Mesendoderm (in vitro differentiated cells): ENCODE measurements at regions not wholly inside any gene's neighbourhood (a gene's known extent, or its start where the extent isn't known, plus 50 kb on each side); places are given as distances from the start of the nearest gene placed in this dataset.

Experiments used
- DNase-seq: peaks from one replicate; pipeline ENCODE4 v3.0.0; 2013
- H2AK5ac ChIP-seq: 2 replicates; pipeline ENCODE4 v1.6.1; 2013; ENCODE audit warnings: low read length, inconsistent platforms
- H2BK120ac ChIP-seq: 2 replicates; pipeline ENCODE4 v1.6.1; 2013; ENCODE audit warnings: low read depth, mild to moderate bottlenecking, low read length, moderate library complexity, mixed read lengths
- H2BK15ac ChIP-seq: replicated peaks from 2 replicates; pipeline ENCODE4 v1.6.1; 2013; ENCODE audit warnings: low read depth, mild to moderate bottlenecking, moderate library complexity
- H2BK5ac ChIP-seq: 2 replicates; pipeline ENCODE4 v1.6.1; 2013; ENCODE audit warnings: low read length, inconsistent platforms
- H3K18ac ChIP-seq: 2 replicates; pipeline ENCODE4 v1.6.1; 2013; ENCODE audit warnings: mild to moderate bottlenecking, low read length, mixed read lengths
- H3K23ac ChIP-seq: one replicate; pipeline ENCODE4 v1.6.1; 2013; ENCODE audit warnings: low read length
- H3K27ac ChIP-seq: 2 replicates; pipeline ENCODE4 v1.5.1; 2013; ENCODE audit warnings: low read depth, mild to moderate bottlenecking, inconsistent platforms, low read length, moderate library complexity
- H3K27me3 ChIP-seq: 2 replicates; pipeline ENCODE4 v1.6.1; 2013; ENCODE audit warnings: low read length, control low read depth, mild to moderate bottlenecking, inconsistent platforms; ENCODE audit not compliant: insufficient read depth, poor library complexity
- H3K36me3 ChIP-seq: 2 replicates; pipeline ENCODE4 v1.6.1; 2013; ENCODE audit warnings: low read length, inconsistent platforms; ENCODE audit not compliant: control insufficient read depth, insufficient read depth
- H3K4ac ChIP-seq: one replicate; pipeline ENCODE4 v1.6.1; 2013; ENCODE audit warnings: low read depth, mild to moderate bottlenecking, low read length, moderate library complexity
- H3K4me1 ChIP-seq: 2 replicates; pipeline ENCODE4 v1.6.1; 2013; ENCODE audit warnings: low read depth, low read length, inconsistent platforms; ENCODE audit not compliant: control insufficient read depth
- H3K4me2 ChIP-seq: 2 replicates; pipeline ENCODE4 v1.6.1; 2013; ENCODE audit warnings: low read length
- H3K4me3 ChIP-seq: 2 replicates; pipeline ENCODE4 v1.5.1; 2013; ENCODE audit warnings: mild to moderate bottlenecking, low read length
- H3K56ac ChIP-seq: one replicate; pipeline ENCODE4 v1.6.1; 2013; ENCODE audit warnings: low read length
- H3K79me1 ChIP-seq: 2 replicates; pipeline ENCODE4 v1.6.1; 2013; ENCODE audit warnings: low read length, inconsistent platforms
- H3K79me2 ChIP-seq: 2 replicates; pipeline ENCODE4 v1.6.1; 2013; ENCODE audit warnings: mild to moderate bottlenecking, low read length; ENCODE audit not compliant: control insufficient read depth, insufficient read depth
- H3K9ac ChIP-seq: 2 replicates; pipeline ENCODE4 v1.6.1; 2013; ENCODE audit warnings: low read length, inconsistent platforms
- H4K5ac ChIP-seq: one replicate; pipeline ENCODE4 v1.6.1; 2013; ENCODE audit warnings: low read length
- H4K8ac ChIP-seq: one replicate; pipeline ENCODE4 v1.6.1; 2013; ENCODE audit warnings: low read depth, mild to moderate bottlenecking, control low read depth, low read length, moderate library complexity
- WGBS: extraction: QIAGEN DNeasy Blood & Tissue Kit; methylation state at CpG from one replicate; pipeline ENCODE4 v1.1.7; 2013; ENCODE audit warnings: low lambda C conversion rate, missing lambda C conversion rate; ENCODE audit not compliant: insufficient coverage; ENCODE audit errors: extremely low coverage; 5-methylcytosine and 5-hydroxymethylcytosine counted together

DNA sequence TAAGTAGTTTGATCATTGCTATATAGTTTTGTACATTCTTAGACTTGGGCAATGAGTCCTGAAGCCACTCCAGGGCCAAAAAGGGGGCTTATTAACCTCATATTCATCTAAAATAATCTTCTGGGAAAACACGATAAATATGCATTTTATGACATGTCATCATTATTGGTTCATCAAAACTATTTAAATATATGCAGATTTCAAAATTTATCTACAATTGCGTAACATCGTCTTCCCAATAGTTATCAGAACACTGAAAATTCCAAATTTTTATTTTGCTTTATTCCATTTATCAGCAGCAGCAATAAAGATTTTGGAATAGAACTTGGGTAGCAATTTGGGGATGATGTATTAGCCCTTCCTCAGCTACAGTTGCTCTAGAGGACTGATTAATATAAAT is 550.0 kb downstream of the IQCM start:
- Histone ChIP-seq H3K27me3 (no peaks in the 10 kb centered on the region), H4K8ac (no peak overlapping the region), H3K4ac (no peak overlapping the region), H2BK15ac (no peak overlapping the region), H3K4me2 (no peak overlapping the region), H3K4me1 (no peaks in the 10 kb centered on the region), H2BK5ac (no peak overlapping the region), H2AK5ac (no peak overlapping the region), H3K36me3 (no peaks in the 10 kb centered on the region), H3K27ac (no peak overlapping the region), H3K9ac (no peak overlapping the region), H4K5ac (no peak overlapping the region), H3K18ac (no peak overlapping the region), H3K79me2 (no peaks in the 10 kb centered on the region), H3K79me1 (no peaks in the 10 kb centered on the region), H3K56ac (no peak overlapping the region), H2BK120ac (no peak overlapping the region), H3K4me3 (no peak overlapping the region), H3K23ac (no peak overlapping the region)
- no CpG with 5 or more reads among the region's 3 CpGs for WGBS
- no peak for DNase-seq

DNA sequence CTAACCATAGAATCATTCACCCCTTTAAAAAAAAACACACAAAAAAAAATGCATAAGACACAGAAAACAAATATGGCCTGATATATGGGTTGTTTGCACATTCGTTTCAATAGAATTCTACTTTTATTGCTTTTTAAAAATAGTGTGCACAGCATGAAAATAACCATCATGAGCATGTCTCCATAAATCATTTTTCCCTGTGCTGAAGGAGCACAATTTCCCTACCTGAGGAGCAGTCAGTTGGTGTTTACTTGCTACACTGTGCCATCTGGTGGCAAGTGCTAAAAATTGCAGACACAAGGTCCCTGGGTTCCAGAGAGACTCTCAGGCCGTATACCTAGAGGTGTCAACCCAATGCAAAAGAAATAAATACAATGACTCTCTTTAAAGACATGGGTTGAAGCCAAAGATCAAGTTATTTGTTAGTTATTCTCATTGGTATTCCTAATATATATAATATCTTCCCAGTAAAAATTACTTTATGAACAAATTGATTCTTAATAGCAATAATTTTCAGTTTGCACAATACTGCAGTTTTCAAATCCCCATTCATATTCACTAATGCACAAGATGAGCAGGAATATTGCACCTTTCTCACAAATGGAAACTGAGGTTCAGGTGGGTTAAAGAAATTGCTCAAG is 551.4 kb downstream of the IQCM start:
- no peak overlapping the region for H3K4me3 ChIP-seq
- H4K8ac ChIP-seq = no peak overlapping the region
- H3K56ac ChIP-seq = no peak overlapping the region
- no peaks in the 10 kb centered on the region for H3K36me3 ChIP-seq
- H3K18ac ChIP-seq = no peak overlapping the region
- no peak overlapping the region for H2BK15ac ChIP-seq
- no peak overlapping the region for H2BK120ac ChIP-seq
- no peak overlapping the region for H3K27ac ChIP-seq
- no CpG with 5 or more reads among the region's 2 CpGs for WGBS
- H2AK5ac ChIP-seq = no peak overlapping the region
- H2BK5ac ChIP-seq = no peak overlapping the region
- no peaks in the 10 kb centered on the region for H3K79me2 ChIP-seq
- no peak overlapping the region for H4K5ac ChIP-seq
- H3K9ac ChIP-seq = no peak overlapping the region
- no peak overlapping the region for H3K4me2 ChIP-seq
- H3K23ac ChIP-seq = no peak overlapping the region
- H3K27me3 ChIP-seq = no peaks in the 10 kb centered on the region
- peak; percentile 73 for DNase-seq
- no peaks in the 10 kb centered on the region for H3K4me1 ChIP-seq
- H3K4ac ChIP-seq = no peak overlapping the region
- no peaks in the 10 kb centered on the region for H3K79me1 ChIP-seq

DNA sequence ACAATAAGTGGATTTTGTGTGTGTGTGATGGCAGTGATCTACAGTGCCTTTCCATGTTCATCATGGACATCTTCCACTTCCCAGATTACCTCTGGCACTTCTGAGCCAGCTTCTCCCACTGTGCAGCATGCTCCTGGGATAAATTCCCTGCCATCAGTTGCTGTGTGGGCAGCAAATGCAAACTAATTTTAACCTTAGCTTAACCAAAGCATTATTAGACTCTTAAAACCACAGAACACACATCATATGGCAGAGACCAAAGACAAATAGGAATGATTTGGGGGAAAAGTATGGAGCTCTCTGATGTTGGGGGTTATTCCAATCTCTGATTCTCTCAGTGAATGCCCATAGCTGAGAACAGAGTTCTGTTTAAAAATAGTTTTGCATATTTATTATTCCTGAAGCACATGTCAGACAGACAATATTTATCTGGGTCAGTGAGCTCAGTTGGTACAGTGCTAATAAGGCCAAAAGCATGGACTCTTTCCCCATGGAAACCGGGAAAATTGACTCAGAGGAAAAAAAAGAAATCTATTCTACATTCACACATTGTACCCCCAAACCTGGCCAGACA is 567.4 kb downstream of the IQCM start:
- DNase-seq = no peak
- Histone ChIP-seq H3K79me2 (no peaks in the 10 kb centered on the region), H4K5ac (no peak overlapping the region), H3K18ac (no peak overlapping the region), H3K56ac (no peak overlapping the region), H4K8ac (no peak overlapping the region), H3K36me3 (no peaks in the 10 kb centered on the region), H3K79me1 (no peaks in the 10 kb centered on the region), H3K9ac (no peak overlapping the region), H3K4ac (no peak overlapping the region), H2BK120ac (no peak overlapping the region), H2BK5ac (no peak overlapping the region), H3K4me2 (no peak overlapping the region), H2BK15ac (no peak overlapping the region), H3K4me1 (no peaks in the 10 kb centered on the region), H3K27me3 (no peaks in the 10 kb centered on the region), H3K27ac (no peak overlapping the region), H3K4me3 (no peak overlapping the region), H2AK5ac (no peak overlapping the region), H3K23ac (no peak overlapping the region)
- no CpG with 5 or more reads among the region's 1 CpG for WGBS

DNA sequence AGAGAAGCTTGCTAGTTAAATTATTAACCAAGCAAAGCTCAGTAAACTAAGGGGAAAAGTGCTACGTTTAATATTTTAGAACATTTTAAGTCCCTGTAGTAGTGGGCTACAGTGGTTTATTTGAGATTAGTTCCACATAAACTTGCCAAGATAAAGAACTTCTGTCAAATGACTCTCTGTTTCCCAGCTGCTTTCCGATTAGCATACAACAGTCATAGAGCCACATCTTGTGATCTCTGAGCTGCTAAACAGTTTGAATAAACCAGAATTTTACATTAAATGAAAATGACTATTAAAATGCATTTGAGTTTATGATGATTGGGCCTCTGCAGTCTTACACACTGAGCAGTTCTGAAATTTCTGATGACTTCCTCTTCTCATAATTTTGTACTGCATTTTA is 568.5 kb downstream of the IQCM start:
- no peak overlapping the region for H2AK5ac ChIP-seq
- H3K4me1 ChIP-seq = no peaks in the 10 kb centered on the region
- WGBS = no CpG with 5 or more reads among the region's 2 CpGs
- no peak overlapping the region for H4K5ac ChIP-seq
- no peaks in the 10 kb centered on the region for H3K36me3 ChIP-seq
- H3K9ac ChIP-seq = no peak overlapping the region
- H3K79me2 ChIP-seq = no peaks in the 10 kb centered on the region
- no peak overlapping the region for H3K4ac ChIP-seq
- H2BK5ac ChIP-seq = no peak overlapping the region
- no peak overlapping the region for H3K4me2 ChIP-seq
- no peaks in the 10 kb centered on the region for H3K27me3 ChIP-seq
- no peaks in the 10 kb centered on the region for H3K79me1 ChIP-seq
- H3K56ac ChIP-seq = no peak overlapping the region
- no peak overlapping the region for H3K4me3 ChIP-seq
- no peak for DNase-seq
- H3K23ac ChIP-seq = no peak overlapping the region
- no peak overlapping the region for H4K8ac ChIP-seq
- H3K27ac ChIP-seq = no peak overlapping the region
- H2BK15ac ChIP-seq = no peak overlapping the region
- no peak overlapping the region for H3K18ac ChIP-seq
- H2BK120ac ChIP-seq = no peak overlapping the region

DNA sequence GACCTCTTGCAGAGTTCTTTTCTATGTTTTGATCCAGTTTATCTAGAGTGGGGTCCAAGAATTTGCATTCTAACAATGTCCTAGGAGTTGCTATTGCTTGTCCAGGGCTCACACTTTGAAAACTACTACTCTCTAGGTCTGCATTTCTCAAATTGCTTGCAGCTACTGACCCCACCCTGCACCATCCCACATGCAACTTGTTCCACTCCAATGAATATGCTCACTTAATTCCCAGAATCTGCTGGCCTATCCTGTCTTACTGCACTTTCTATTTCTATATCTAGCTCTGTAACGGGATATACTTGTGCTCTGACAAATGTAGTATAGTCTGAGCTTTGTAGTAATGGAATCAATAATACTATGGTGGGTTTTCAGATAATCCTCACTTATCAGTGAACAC is 570.3 kb downstream of the IQCM start:
- DNase-seq = no peak
- Histone ChIP-seq H3K27ac (no peak overlapping the region), H2BK5ac (no peak overlapping the region), H2BK120ac (no peak overlapping the region), H3K27me3 (no peaks in the 10 kb centered on the region), H3K79me2 (no peaks in the 10 kb centered on the region), H3K36me3 (no peaks in the 10 kb centered on the region), H4K5ac (no peak overlapping the region), H3K4me3 (no peak overlapping the region), H3K18ac (no peak overlapping the region), H3K23ac (no peak overlapping the region), H3K4ac (no peak overlapping the region), H3K4me2 (no peak overlapping the region), H3K79me1 (no peaks in the 10 kb centered on the region), H4K8ac (no peak overlapping the region), H3K4me1 (no peaks in the 10 kb centered on the region), H3K9ac (no peak overlapping the region), H3K56ac (no peak overlapping the region), H2BK15ac (no peak overlapping the region), H2AK5ac (no peak overlapping the region)
- WGBS = no CpG with 5 or more reads among the region's 1 CpG

DNA sequence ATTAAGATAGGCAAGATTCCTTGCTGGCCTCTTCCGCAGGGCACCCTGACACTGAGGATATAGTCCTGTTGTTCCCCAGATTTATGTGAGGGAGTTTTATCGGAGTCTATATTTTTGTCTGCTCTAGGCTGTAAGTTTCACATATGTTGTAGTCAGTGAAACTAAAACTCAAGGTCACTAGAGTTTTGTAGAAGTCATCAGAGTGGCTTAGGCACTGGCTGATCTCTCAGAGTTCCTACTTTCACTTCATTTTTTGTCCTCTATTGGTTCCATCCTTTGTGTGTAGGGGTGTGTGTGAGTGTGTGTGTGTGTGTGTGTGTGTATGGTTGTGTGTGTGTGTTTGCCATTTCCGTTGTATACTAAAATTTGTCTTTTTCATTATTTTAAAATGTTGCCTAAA is 577.5 kb downstream of the IQCM start:
- Histone ChIP-seq H3K4me2 (no peak overlapping the region), H4K5ac (no peak overlapping the region), H3K18ac (no peak overlapping the region), H3K4ac (no peak overlapping the region), H3K36me3 (no peaks in the 10 kb centered on the region), H3K56ac (no peak overlapping the region), H4K8ac (no peak overlapping the region), H3K4me3 (no peak overlapping the region), H2AK5ac (no peak overlapping the region), H3K79me1 (no peaks in the 10 kb centered on the region), H3K27me3 (no peaks in the 10 kb centered on the region), H3K9ac (no peak overlapping the region), H2BK15ac (no peak overlapping the region), H3K23ac (no peak overlapping the region), H3K4me1 (no peaks in the 10 kb centered on the region), H3K79me2 (no peaks in the 10 kb centered on the region), H3K27ac (no peak overlapping the region), H2BK5ac (no peak overlapping the region), H2BK120ac (no peak overlapping the region)
- WGBS = no CpG with 5 or more reads among the region's 3 CpGs
- DNase-seq = no peak
